SK-N-SH (cell line): ENCODE measurements at regions not wholly inside any gene's neighbourhood (a gene's known extent, or its start where the extent isn't known, plus 50 kb on each side); places are given as distances from the start of the nearest gene placed in this dataset.

Experiments
- CTCF ChIA-PET: fragments of 300-600, 350-600 bp; formaldehyde crosslinking; extraction: SDS; loops from one replicate; lab custom pipeline; 2021; lab: Yijun Ruan, JAX
- POLR2A ChIA-PET: fragments of 350-600 bp; sonication (Branson Sonifier 250); formaldehyde crosslinking; extraction: SDS; loops from one replicate; lab custom pipeline; 2020; ENCODE audit warnings: antibody characterized with exemption, inconsistent platforms; lab: Yijun Ruan, JAX
- DNase-seq: peaks from one replicate; pipeline ENCODE4 v3.0.0; 2012
- H2AFZ ChIP-seq: fragments of 200-600 bp; sonication (generic); 2 replicates; pipeline ENCODE4 v1.8.1; 2016; ENCODE audit warnings: antibody characterized with exemption, mild to moderate bottlenecking, low read depth
- H3F3A ChIP-seq: fragments of 200-600 bp; sonication (generic); replicated peaks from 2 replicates; pipeline ENCODE3; 2016; ENCODE audit warnings: antibody characterized with exemption, mild to moderate bottlenecking; ENCODE audit not compliant: insufficient read depth
- H3K27ac ChIP-seq, 2 experiments: fragments of 200-500 bp in 1 of 2; fragments of 200-600 bp in 1 of 2; sonication (Bioruptor generic) in 1 of 2; sonication (generic), shearing (Covaris generic) in 1 of 2; 2 replicates each; pipeline versions ENCODE4 v1.5.1 to v1.6.1; 2014 to 2016; ENCODE audit warnings: low read depth in 2 of 2, inconsistent platforms in 1 of 2, low read length in 1 of 2, mild to moderate bottlenecking in 1 of 2, mixed read lengths in 1 of 2
- H3K27me3 ChIP-seq: fragments of 200-600 bp; sonication (generic), shearing (Covaris generic); 2 replicates; pipeline ENCODE4 v1.6.1; 2016; ENCODE audit warnings: mixed run types; ENCODE audit not compliant: insufficient read depth
- H3K36me3 ChIP-seq, 2 experiments: fragments of 200-500 bp in 1 of 2; fragments of 200-600 bp in 1 of 2; sonication (Bioruptor generic) in 1 of 2; sonication (generic) in 1 of 2; replicated peaks in 1 of 2; 2 replicates each; pipeline versions ENCODE3 to v1.5.1; 2014 to 2016; ENCODE audit warnings: low read length in 1 of 2, mild to moderate bottlenecking in 1 of 2; ENCODE audit not compliant: insufficient read depth in 2 of 2, control insufficient read depth in 1 of 2
- H3K4me1 ChIP-seq, 2 experiments: fragments of 200-500 bp in 1 of 2; fragments of 200-600 bp in 1 of 2; sonication (Bioruptor generic) in 1 of 2; sonication (generic), shearing (Covaris generic) in 1 of 2; 2 replicates each; pipeline versions ENCODE4 v1.5.1 to v1.6.1; 2014 to 2016; ENCODE audit warnings: low read depth in 1 of 2, low read length in 1 of 2, mixed run types in 1 of 2; ENCODE audit not compliant: insufficient read depth in 2 of 2, control insufficient read depth in 1 of 2
- H3K4me2 ChIP-seq: fragments of 200-600 bp; sonication (generic), shearing (Covaris generic); 2 replicates; pipeline ENCODE4 v1.6.1; 2017; ENCODE audit warnings: mixed run types
- H3K4me3 ChIP-seq, 2 experiments: fragments of 200-500 bp in 1 of 2; fragments of 200-600 bp in 1 of 2; sonication (Bioruptor generic) in 1 of 2; sonication (generic), shearing (Covaris generic) in 1 of 2; 2 replicates each; pipeline versions ENCODE4 v1.5.1 to v1.8.1; 2014 to 2016; ENCODE audit warnings: low read depth in 2 of 2, inconsistent platforms in 1 of 2, low read length in 1 of 2, mild to moderate bottlenecking in 1 of 2, mixed read lengths in 1 of 2, moderate library complexity in 1 of 2
- H3K79me2 ChIP-seq: fragments of 200-600 bp; sonication (generic); 2 replicates; pipeline ENCODE4 v1.8.1; 2017; ENCODE audit warnings: mild to moderate bottlenecking; ENCODE audit not compliant: insufficient read depth
- H3K9ac ChIP-seq: fragments of 200-600 bp; sonication (generic); 2 replicates; pipeline ENCODE4 v1.6.1; 2017; ENCODE audit warnings: mixed run types
- H3K9me2 ChIP-seq: fragments of 200-600 bp; sonication (generic); 2 replicates; pipeline ENCODE4 v1.6.1; 2017; ENCODE audit warnings: mixed run types
- H3K9me3 ChIP-seq: fragments of 200-600 bp; sonication (generic); 2 replicates; pipeline ENCODE4 v1.6.1; 2017; ENCODE audit warnings: mixed run types, mild to moderate bottlenecking, moderate library complexity
- H4K20me1 ChIP-seq: fragments of 200-600 bp; sonication (generic); 2 replicates; pipeline ENCODE4 v1.6.1; 2017; ENCODE audit warnings: mild to moderate bottlenecking, mixed run types; ENCODE audit not compliant: insufficient read depth
- CHD2 ChIP-seq: fragments of 150-350 bp; IDR thresholded peaks from 2 replicates; pipeline ENCODE4 v1.6.1; 2018; ENCODE audit warnings: low read length; ENCODE audit not compliant: partially characterized antibody
- CTCF ChIP-seq: fragments of 200-600 bp; sonication (generic); IDR thresholded peaks from 2 replicates; pipeline ENCODE4 v1.6.1; 2017; ENCODE audit warnings: antibody characterized with exemption, mild to moderate bottlenecking, moderate library complexity
- EP300 ChIP-seq, 2 experiments: IDR thresholded peaks; 2 replicates each; pipeline versions ENCODE4 v1.4.0 to v1.6.1; 2012; ENCODE audit warnings: borderline replicate concordance in 1 of 2, low read depth in 1 of 2, low read length in 1 of 2
- EZH2phosphoT487 ChIP-seq: fragments of 200-600 bp; sonication (generic); IDR thresholded peaks from 2 replicates; pipeline ENCODE4 v1.6.1; 2017; ENCODE audit warnings: low read depth, mixed run types, mild to moderate bottlenecking, antibody characterized with exemption, moderate library complexity, borderline replicate concordance
- FOSL2 ChIP-seq: IDR thresholded peaks from 2 replicates; pipeline ENCODE4 v1.4.0; 2012; ENCODE audit warnings: low read depth, mild to moderate bottlenecking, moderate library complexity, borderline replicate concordance
- FOXJ3 ChIP-seq: sonication (generic); formaldehyde crosslinking; IDR thresholded peaks from 2 replicates; pipeline ENCODE4 v1.5.1; 2020; ENCODE audit warnings: mild to moderate bottlenecking, missing genetic modification reagents
- GABPA ChIP-seq: IDR thresholded peaks from 2 replicates; pipeline ENCODE4 v1.4.0; 2012; ENCODE audit warnings: low read depth, mild to moderate bottlenecking
- GATA2 ChIP-seq: sonication (generic); formaldehyde crosslinking; IDR thresholded peaks from 2 replicates; pipeline ENCODE4 v1.5.0; 2020; ENCODE audit warnings: mild to moderate bottlenecking, missing genetic modification reagents
- MEF2A ChIP-seq: IDR thresholded peaks from 2 replicates; pipeline ENCODE4 v1.4.0; 2012; ENCODE audit warnings: low read depth, borderline replicate concordance
- MXI1 ChIP-seq: IDR thresholded peaks from 2 replicates; pipeline ENCODE4 v1.6.1; 2012; ENCODE audit warnings: mild to moderate bottlenecking, low read depth, low read length, improper control_type of control experiment
- NRF1 ChIP-seq: IDR thresholded peaks from 2 replicates; pipeline ENCODE4 v1.6.1; 2012; ENCODE audit warnings: low read depth, mild to moderate bottlenecking, low read length
- PBX3 ChIP-seq: IDR thresholded peaks from 2 replicates; pipeline ENCODE4; 2012
- RAD21 ChIP-seq: IDR thresholded peaks from 2 replicates; pipeline ENCODE4 v1.6.1; 2012; ENCODE audit warnings: mild to moderate bottlenecking, low read length
- SIN3A ChIP-seq: IDR thresholded peaks from 2 replicates; pipeline ENCODE4 v1.6.1; 2012; ENCODE audit warnings: low read depth, mild to moderate bottlenecking, low read length, moderate library complexity, borderline replicate concordance
- SMC3 ChIP-seq: IDR thresholded peaks from 2 replicates; pipeline ENCODE4 v1.6.1; 2012; ENCODE audit warnings: low read depth, low read length, improper control_type of control experiment
- TAF1 ChIP-seq: IDR thresholded peaks from 2 replicates; pipeline ENCODE4 v1.6.1; 2012; ENCODE audit warnings: low read depth, mild to moderate bottlenecking, low read length, moderate library complexity, borderline replicate concordance
- TCF12 ChIP-seq: IDR thresholded peaks from 2 replicates; pipeline ENCODE4 v1.4.0; 2012
- TEAD4 ChIP-seq: IDR thresholded peaks from 2 replicates; pipeline ENCODE4 v1.4.0; 2012; ENCODE audit warnings: mild to moderate bottlenecking, borderline replicate concordance; ENCODE audit not compliant: insufficient read depth
- ZBTB33 ChIP-seq: IDR thresholded peaks from 2 replicates; pipeline ENCODE4 v1.4.0; 2012; ENCODE audit warnings: low read depth, borderline replicate concordance
- WGBS: methylation state at CpG from one replicate; pipeline ENCODE4 v1.1.6; 2017; ENCODE audit warnings: low lambda C conversion rate; 5-methylcytosine and 5-hydroxymethylcytosine counted together

- Histone ChIP-seq H3K9ac (no peak overlapping the region), H3K9me3 (no peaks in the 10 kb centered on the region), H3K4me3 (no peak overlapping the region), H3F3A (no peaks in the 10 kb centered on the region), H4K20me1 (no peaks in the 10 kb centered on the region), H3K4me1 (peaks cover 0 to 10% of the 10 kb centered on the region in 2 experiments; a peak in 2 of 4 replicates), H3K79me2 (no peaks in the 10 kb centered on the region), H2AFZ (no peak overlapping the region), H3K9me2 (no peaks in the 10 kb centered on the region), H3K27me3 (no peaks in the 10 kb centered on the region), H3K27ac (no peak overlapping the region), H3K36me3 (no peaks in the 10 kb centered on the region), H3K4me2 (no peak overlapping the region)
- ChIA-PET CTCF (interaction anchor here (1.0 to 2.5 kb wide), 6 partner anchors 12 to 380 kb away, joined by 3 to 12 read pairs (median 4); no protein-coding TSS in a partner anchor), POLR2A (no interaction called here)
- DNase-seq, result no peak
- TF ChIP-seq FOXJ3 (CRISPR knock-in tag) (no peak), CHD2 (no peak), NRF1 (no peak), PBX3 (no peak), CTCF (no peak), TAF1 (no peak), SIN3A (no peak), ZBTB33 (no peak), RAD21 (no peak), FOSL2 (no peak), TCF12 (no peak), GABPA (no peak)
- WGBS, result 54% methylated on average over 3 of the region's 3 CpGs
These were observed 473.6 kb upstream of the ASIC2 start for GRCh38 chr17:33766721-33767120.

GRCh38 chr17:33769066-33769465 is 476.0 kb upstream of the ASIC2 start:
- Histone ChIP-seq H3F3A (no peaks in the 10 kb centered on the region), H3K9me2 (no peaks in the 10 kb centered on the region), H3K36me3 (no peaks in the 10 kb centered on the region), H3K27me3 (no peaks in the 10 kb centered on the region), H4K20me1 (no peaks in the 10 kb centered on the region), H2AFZ (no peak overlapping the region), H3K4me2 (no peak overlapping the region), H3K79me2 (no peaks in the 10 kb centered on the region), H3K9ac (no peak overlapping the region), H3K4me1 (peaks cover 0 to 10% of the 10 kb centered on the region in 2 experiments; a peak in 2 of 4 replicates), H3K4me3 (no peak overlapping the region), H3K27ac (no peak overlapping the region), H3K9me3 (no peaks in the 10 kb centered on the region)
- TF ChIP-seq FOXJ3 (CRISPR knock-in tag) (no peak), TAF1 (no peak), MEF2A (no peak), EP300 (IDR thresholded peaks at IDR 0.05; ENCODE audit: borderline replicate concordance in 1 of 2, low read depth in 1 of 2, low read length in 1 of 2) (no peak), NRF1 (no peak), TEAD4 (no peak), MXI1 (no peak), SMC3 (no peak), EZH2phosphoT487 (no peak), GATA2 (CRISPR knock-in tag) (no peak)
- WGBS, result 19% methylated on average over 3 of the region's 4 CpGs
- DNase-seq, result no peak
- POLR2A ChIA-PET, result no interaction called here
- CTCF ChIA-PET, result interaction anchor here (0.7 to 4.8 kb wide), 6 partner anchors 10 to 385 kb away, joined by 3 to 28 read pairs (median 8); no protein-coding TSS in a partner anchor
